ENCODE measurements at regions not wholly inside any gene's neighbourhood (a gene's known extent, or its start where the extent isn't known, plus 50 kb on each side); places are given as distances from the start of the nearest gene placed in this dataset.

DNA sequence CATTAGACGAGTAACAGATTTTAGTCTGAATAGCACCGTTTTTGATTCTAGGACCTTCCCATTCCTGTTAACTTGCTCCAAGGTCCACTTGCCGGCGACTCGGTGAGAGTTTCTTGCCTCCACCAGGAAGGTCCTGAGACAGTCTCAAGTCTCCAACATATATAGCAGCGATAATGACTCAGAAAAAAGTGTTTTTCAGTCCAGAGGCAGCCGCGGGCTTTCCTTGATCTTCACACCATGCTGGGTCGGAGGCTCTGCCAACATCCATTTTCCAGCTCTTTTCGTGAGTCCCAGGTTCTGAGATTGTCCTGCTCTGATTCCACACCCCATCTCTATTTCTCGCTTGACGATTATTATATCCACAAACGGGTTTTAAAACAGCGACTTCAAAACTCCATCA lies 170.5 kb downstream of the GPX5 start:
- TF ChIP-seq, protein P1, sequence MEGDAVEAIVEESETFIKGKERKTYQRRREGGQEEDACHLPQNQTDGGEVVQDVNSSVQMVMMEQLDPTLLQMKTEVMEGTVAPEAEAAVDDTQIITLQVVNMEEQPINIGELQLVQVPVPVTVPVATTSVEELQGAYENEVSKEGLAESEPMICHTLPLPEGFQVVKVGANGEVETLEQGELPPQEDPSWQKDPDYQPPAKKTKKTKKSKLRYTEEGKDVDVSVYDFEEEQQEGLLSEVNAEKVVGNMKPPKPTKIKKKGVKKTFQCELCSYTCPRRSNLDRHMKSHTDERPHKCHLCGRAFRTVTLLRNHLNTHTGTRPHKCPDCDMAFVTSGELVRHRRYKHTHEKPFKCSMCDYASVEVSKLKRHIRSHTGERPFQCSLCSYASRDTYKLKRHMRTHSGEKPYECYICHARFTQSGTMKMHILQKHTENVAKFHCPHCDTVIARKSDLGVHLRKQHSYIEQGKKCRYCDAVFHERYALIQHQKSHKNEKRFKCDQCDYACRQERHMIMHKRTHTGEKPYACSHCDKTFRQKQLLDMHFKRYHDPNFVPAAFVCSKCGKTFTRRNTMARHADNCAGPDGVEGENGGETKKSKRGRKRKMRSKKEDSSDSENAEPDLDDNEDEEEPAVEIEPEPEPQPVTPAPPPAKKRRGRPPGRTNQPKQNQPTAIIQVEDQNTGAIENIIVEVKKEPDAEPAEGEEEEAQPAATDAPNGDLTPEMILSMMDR (IDR thresholded peaks at IDR 0.05; ENCODE audit: insufficient read depth, low read length), result no peak
- H3K4me3 ChIP-seq (ENCODE audit: low read depth, low read length), result no peak overlapping the region

DNA sequence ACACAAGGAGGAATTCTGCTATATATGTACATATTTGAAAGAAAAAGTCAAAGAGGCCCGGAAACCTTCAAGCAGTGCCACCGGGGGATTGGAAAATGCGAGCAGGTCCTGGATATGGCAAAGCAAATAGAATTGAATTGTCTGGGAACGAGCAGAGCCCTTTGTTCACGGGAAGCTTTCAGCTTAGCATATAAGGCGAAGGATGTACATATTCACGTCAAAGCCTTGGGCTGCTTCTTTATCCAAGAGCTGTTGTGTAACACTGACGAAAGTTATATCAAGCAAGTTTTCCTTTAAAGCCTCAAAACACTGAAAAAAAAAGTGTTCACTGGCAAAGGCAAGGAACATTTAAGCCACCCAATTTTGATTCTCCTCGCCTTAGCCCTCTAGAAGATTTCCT lies 171.0 kb downstream of the GPX5 start:
- TF ChIP-seq, protein P1 (IDR thresholded peaks at IDR 0.05; ENCODE audit: insufficient read depth, low read length), result no peak
- DNase-seq (ENCODE audit: low read depth), result no peak
- H3K4me3 ChIP-seq (ENCODE audit: low read depth, low read length), result no peak overlapping the region

More for the DNA sequence above, 170.5 kb downstream of the GPX5 start:
- no peak for DNase-seq (ENCODE audit: low read depth)

DNA sequence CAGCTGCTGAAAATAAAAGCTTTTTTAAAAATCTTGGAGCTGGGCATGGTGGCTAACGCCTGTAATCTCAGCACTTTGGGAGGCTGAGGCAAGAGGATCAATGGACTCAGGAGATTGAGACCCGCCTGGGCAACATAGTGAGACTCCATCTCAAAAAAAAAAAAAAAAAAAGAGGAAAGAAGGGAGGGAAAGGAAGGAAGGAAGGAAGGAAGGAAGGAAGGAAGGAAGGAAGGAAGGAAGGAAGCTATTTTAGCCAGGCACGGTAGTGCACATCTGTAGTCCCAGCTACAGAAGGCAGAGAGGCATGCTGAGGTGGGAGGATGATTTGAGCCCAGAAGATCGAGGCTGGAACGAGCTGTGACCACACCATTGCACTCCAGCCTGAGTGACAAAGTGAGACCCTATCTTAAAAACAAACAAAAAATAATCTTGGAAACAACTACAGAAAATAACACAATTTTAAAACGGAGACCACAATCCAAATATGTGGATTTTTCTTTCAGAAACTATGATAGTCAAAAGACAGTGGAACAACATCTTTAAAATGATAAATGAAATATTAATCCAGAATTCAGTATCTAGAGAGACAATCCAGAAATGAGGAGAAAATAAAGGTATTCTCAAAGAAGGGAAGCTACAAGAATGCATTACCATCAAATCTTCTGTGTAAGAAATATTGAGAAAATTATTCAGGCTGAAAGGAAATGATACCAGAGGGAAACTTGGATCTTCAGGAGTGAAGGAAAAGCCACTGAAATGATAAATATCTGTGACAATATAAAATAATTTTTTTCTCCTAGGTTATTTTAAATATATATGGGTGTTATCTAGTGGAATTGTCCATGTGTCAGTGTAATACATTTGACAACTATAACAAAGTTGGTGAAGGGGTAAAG lies 182.0 kb downstream of the GPX5 start:
- H3K4me3 ChIP-seq (ENCODE audit: low read depth, low read length), result no peak overlapping the region
- no peak for DNase-seq (ENCODE audit: low read depth)
- TF ChIP-seq, protein P1 (IDR thresholded peaks at IDR 0.05; ENCODE audit: insufficient read depth, low read length), result no peak

DNA sequence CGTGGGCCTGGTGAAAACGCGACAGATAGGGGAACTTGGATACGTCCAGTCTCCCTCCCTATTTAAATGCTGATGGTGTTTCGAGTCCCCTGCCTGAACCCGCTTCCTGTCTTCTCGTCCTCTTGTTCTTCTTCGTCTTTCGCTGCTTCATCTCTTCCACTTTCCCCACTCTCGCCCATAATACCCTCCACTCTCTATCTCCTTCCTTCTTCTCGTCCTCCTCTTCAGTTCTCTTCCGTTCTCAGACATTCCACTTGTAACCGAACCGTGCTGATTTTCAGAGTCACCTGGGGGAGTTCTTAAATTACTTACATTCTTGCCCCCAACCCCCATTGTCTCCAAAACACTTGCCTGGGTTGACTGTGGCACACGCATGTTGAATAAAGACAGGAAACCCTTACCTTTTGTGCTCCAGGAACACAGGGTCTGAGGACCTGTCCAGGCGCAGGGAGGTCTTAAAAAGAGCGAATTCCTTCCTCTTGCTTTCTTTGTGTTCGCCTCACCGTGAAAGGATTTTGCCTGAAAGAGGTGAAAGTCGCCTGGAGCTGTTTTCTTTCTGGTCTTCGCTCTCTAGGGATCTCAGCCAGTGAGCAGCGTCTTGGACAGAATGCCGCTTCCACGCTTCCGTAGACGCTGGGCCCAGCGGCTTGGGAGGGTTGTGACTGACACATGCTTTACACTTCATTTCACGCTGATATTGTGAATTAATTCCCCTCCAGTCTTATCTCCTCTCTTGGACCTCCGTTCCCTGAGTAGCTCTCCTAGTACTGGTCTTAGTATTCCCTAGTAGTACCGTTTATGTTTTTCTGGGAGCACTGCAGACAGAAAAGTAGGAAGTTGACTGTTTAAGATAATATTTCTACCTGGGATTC lies 184.0 kb downstream of the GPX5 start:
- H3K4me3 ChIP-seq (ENCODE audit: low read depth, low read length), result peak overlapping the region; percentile 44

DNA sequence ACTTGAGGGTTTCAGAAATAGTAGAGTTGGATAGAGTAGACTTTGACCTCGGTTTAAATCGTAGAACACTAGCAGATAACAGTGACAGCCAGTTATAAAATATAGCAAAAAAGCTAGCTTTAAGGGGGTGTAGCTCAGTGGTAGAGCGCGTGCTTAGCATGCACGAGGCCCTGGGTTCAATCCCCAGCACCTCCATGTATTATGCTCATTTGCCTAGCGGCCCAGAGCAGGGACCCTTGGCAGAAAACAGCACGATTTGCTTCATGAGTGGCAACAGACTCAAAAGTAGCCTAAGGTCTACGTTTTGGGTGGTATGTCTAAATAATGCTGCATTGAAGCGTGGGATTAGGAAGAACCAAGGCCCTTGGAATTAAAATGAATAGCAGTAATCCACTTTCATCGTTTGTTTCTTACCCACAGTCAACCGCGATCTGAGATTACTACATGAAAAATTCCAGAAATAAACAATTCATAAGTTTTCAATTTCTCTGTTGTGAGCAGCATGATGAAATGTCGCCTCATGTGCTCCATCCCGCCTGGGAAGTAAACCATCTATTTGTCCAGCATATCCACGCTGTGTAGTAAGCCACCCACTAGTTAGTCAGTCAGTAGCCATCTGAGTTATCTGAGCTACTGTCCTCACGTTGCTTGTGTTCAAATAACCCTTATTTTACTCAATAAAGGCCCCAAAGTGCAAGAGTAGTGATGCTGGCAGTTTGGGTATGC lies 184.9 kb downstream of the GPX5 start:
- H3K4me3 ChIP-seq (ENCODE audit: low read depth, low read length), result no peak overlapping the region
- TF ChIP-seq, protein P1 (IDR thresholded peaks at IDR 0.05; ENCODE audit: insufficient read depth, low read length), result no peak
- DNase-seq (ENCODE audit: low read depth), result peak; percentile 33

More for the DNA sequence above, 184.0 kb downstream of the GPX5 start:
- TF ChIP-seq, protein P1 (IDR thresholded peaks at IDR 0.05; ENCODE audit: insufficient read depth, low read length), result no peak
- DNase-seq (ENCODE audit: low read depth), result no peak

DNA sequence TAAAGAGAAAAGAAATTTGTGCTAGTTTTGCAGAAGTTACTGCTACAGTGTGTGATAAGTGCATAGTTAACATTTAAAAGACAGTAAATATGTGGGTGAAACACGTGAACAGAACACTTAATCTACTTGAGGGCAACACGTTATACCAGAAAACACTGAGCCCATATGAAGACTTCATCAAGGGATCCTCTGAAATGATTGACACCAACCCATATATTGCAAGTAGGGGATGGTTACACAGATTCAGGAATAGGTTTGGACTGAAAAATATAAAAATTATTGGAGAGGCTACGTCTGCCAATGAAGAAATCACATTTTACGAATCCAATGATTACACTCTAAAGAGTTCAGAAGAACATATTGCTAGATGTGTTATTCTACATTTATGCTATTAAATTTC lies 185.6 kb downstream of the GPX5 start:
- no peak overlapping the region for H3K4me3 ChIP-seq (ENCODE audit: low read depth, low read length)
- TF ChIP-seq, protein P1 (IDR thresholded peaks at IDR 0.05; ENCODE audit: insufficient read depth, low read length), result no peak
- no peak for DNase-seq (ENCODE audit: low read depth)
